DMS 273 treated with DMSO at 0.1 percent for 48 hours (cell line): ENCODE measurements at regions not wholly inside any gene's neighbourhood (a gene's known extent, or its start where the extent isn't known, plus 50 kb on each side); places are given as distances from the start of the nearest gene placed in this dataset.

Experiments
- DNase-seq: peaks from one replicate; lab custom pipeline; 2025; lab: John Stamatoyannopoulos, UW

- DNase-seq, result no peak
These were observed 64.3 kb upstream of the CITED2 start for GRCh38 chr6:139438775-139439174.

- DNase-seq, result no peak
These were observed 62.5 kb upstream of the CITED2 start for GRCh38 chr6:139436957-139437348.

- no peak for DNase-seq
These were observed 61.9 kb upstream of the CITED2 start for GRCh38 chr6:139436200-139436956.

- DNase-seq, result no peak
These were observed 59.4 kb upstream of the CITED2 start for GRCh38 chr6:139433631-139434419.

GRCh38 chr6:139431602-139431956, 57.1 kb upstream of the CITED2 start:
- DNase-seq, result no peak

GRCh38 chr6:139430899-139431601, 56.6 kb upstream of the CITED2 start:
- no peak for DNase-seq

GRCh38 chr6:139429580-139430145, 55.2 kb upstream of the CITED2 start:
- no peak for DNase-seq

- no peak for DNase-seq
These were observed 52.8 kb upstream of the CITED2 start for GRCh38 chr6:139427199-139427598.

GRCh38 chr6:139426795-139427194, 52.3 kb upstream of the CITED2 start:
- no peak for DNase-seq

GRCh38 chr6:139425780-139426179, 51.3 kb upstream of the CITED2 start:
- no peak for DNase-seq

GRCh38 chr6:139423971-139424667, 49.7 kb upstream of the CITED2 start:
- no peak for DNase-seq
